Psoas muscle (tissue), 7 donors: ENCODE measurements at regions not wholly inside any gene's neighbourhood (a gene's known extent, or its start where the extent isn't known, plus 50 kb on each side); places are given as distances from the start of the nearest gene placed in this dataset.
"Not testable (repeated sequence)": the region's sequence is repeated elsewhere in the genome, so short reads cannot be mapped to it uniquely, and the experiment has no call there.

Experiments used
- ATAC-seq, 4 donors: fragments of 200-7000 bp; cut with Tn5 transposase; one replicate each; pipeline ENCODE4 v1.9.1; 2020; ENCODE audit warnings: moderate library complexity in 3 of 4, mild to moderate bottlenecking in 2 of 4
- DNase-seq, 2 donors: peaks; one replicate each; pipeline ENCODE4 v3.0.0-alpha.2; 2020
- H3K27ac ChIP-seq: fragments of 200-600 bp; one replicate; pipeline ENCODE4 v1.8.0; 2022
- H3K27me3 ChIP-seq, 3 donors: fragments of 200-600 bp in 1 of 3; one replicate each; pipeline versions ENCODE4 v1.6.1 to v1.8.0; 2013 to 2022; ENCODE audit warnings: low read length in 2 of 3, mild to moderate bottlenecking in 2 of 3, moderate library complexity in 1 of 3; ENCODE audit not compliant: insufficient read depth in 3 of 3
- H3K36me3 ChIP-seq, 2 donors: fragments of 200-600 bp in 1 of 2; one replicate each; pipeline versions ENCODE4 v1.6.1 to v1.8.0; 2013 to 2022; ENCODE audit warnings: low read depth in 1 of 2, mild to moderate bottlenecking in 1 of 2, moderate library complexity in 1 of 2; ENCODE audit not compliant: insufficient read depth in 1 of 2
- H3K4me1 ChIP-seq: fragments of 200-600 bp; one replicate; pipeline ENCODE4 v1.8.0; 2022
- H3K4me3 ChIP-seq: fragments of 200-600 bp; one replicate; pipeline ENCODE4 v1.8.0; 2022; ENCODE audit warnings: mild to moderate bottlenecking
- H3K9me3 ChIP-seq: fragments of 200-600 bp; one replicate; pipeline ENCODE4 v1.8.0; 2022
- WGBS, 3 donors: extraction: QIAGEN DNeasy Blood & Tissue Kit; methylation state at CpG; one replicate each; pipeline versions ENCODE4 v1.1.6 to v1.1.7; 2013; 5-methylcytosine and 5-hydroxymethylcytosine counted together
- intact Hi-C, 2 donors: fragments of 100-400 bp; cut with DNase I; formaldehyde crosslinking; loops; one replicate each; pipeline versions ENCODE4 v1.11.0 to v1.14.2; 2022
- TF ChIP-seq, protein P1 (sequence below): fragments of 200-600 bp; IDR thresholded peaks from one replicate; pipeline ENCODE4 v1.8.0; 2022; ENCODE audit warnings: antibody characterized with exemption
- donor health status: healthy with polysubstance abuse.
- donor health status: DM: no; HTN: no; CAD: no; lungs with moderate emphysema.
- donor health status: Bipolar disorder and iron deficiency.
- donor health status: healthy.
- donor health status: DM: yes; HTN: yes; CAD: no.
- donor health status: DM: no; HTN: no; CAD: no.
- donor health status: DM: yes; HTN: yes; CAD: no.

DNA sequence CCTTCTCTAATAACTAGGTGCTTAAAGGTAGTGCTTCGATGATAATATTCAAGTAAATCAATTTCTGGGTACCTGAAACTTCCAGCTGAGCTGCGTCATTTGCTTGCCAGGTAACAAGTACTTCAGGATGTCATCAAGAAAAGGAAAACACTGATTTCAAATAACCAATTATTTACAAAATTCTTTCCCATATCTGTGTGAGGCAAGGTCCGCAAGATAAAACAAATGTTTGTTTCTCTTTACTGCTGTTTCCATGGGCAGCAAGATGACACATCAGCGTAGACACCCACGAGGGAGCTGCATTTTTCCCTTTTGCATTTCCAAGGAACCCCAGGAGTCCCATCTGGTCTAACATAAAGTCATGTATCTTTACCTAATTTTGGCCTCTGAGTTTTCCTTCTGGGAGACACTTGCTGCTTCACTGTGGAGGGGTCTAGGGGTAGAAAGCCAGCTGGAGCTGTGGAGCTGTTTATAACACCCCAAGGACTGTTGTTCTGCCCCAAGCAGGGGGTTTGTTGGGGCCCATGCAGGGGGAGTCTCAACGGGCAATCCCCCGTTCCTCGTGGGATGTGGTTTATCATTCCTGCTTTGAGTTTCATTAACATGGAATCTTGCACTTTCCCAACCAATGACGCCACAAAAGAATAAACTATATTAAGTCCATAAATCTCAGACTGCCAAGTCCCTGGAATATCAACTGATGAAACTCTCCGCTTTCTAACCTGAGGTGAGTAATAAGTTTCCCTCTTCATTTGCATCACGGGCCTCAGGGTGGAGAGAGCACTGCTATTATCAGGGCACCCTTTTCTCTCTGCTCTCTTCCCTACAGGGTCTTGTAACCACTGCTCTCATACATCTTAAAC lies 112.8 kb upstream of the PELI2 start:
- no peaks in the 10 kb centered on the region for H3K27me3 ChIP-seq
- TF ChIP-seq, protein P1, sequence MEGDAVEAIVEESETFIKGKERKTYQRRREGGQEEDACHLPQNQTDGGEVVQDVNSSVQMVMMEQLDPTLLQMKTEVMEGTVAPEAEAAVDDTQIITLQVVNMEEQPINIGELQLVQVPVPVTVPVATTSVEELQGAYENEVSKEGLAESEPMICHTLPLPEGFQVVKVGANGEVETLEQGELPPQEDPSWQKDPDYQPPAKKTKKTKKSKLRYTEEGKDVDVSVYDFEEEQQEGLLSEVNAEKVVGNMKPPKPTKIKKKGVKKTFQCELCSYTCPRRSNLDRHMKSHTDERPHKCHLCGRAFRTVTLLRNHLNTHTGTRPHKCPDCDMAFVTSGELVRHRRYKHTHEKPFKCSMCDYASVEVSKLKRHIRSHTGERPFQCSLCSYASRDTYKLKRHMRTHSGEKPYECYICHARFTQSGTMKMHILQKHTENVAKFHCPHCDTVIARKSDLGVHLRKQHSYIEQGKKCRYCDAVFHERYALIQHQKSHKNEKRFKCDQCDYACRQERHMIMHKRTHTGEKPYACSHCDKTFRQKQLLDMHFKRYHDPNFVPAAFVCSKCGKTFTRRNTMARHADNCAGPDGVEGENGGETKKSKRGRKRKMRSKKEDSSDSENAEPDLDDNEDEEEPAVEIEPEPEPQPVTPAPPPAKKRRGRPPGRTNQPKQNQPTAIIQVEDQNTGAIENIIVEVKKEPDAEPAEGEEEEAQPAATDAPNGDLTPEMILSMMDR = no peak
- H3K36me3 ChIP-seq = no peaks in the 10 kb centered on the region
- H3K4me3 ChIP-seq = peak overlapping the region; percentile 15
- intact Hi-C loops = no loop called here
- no peak for DNase-seq
- ATAC-seq = no peak
- no peaks in the 10 kb centered on the region for H3K4me1 ChIP-seq
- 59 to 67% (median 63%) methylated on average over 11 of the region's 11 CpGs for WGBS, 3 donors
- H3K9me3 ChIP-seq = no peaks in the 10 kb centered on the region
- peak overlapping the region; percentile 41 for H3K27ac ChIP-seq

DNA sequence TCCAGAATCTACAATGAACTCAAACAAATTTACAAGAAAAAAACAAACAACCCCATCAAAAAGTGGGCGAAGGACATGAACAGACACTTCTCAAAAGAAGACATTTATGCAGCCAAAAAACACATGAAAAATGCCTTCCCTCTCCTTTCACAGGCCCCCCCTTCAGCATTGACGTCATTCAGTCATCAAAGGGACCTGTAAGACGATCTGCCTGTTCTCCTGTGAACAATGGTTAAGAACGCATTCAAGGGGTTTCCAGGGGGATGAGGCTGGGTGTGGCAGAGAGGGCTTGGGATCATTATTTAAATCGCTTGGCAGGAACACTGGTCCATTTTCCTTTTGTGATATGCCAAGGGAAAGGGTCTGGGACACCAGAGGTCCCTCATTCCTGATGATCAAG lies 110.7 kb upstream of the PELI2 start:
- H3K9me3 ChIP-seq, H3K27ac ChIP-seq, intact Hi-C loops, H3K4me1 ChIP-seq, H3K27me3 ChIP-seq, H3K4me3 ChIP-seq, DNase-seq, H3K36me3 ChIP-seq, ATAC-seq: not testable (repeated sequence)
- WGBS, 3 donors = 61 to 64% (median 62%) methylated on average over 4 to 5 of the region's 5 CpGs

DNA sequence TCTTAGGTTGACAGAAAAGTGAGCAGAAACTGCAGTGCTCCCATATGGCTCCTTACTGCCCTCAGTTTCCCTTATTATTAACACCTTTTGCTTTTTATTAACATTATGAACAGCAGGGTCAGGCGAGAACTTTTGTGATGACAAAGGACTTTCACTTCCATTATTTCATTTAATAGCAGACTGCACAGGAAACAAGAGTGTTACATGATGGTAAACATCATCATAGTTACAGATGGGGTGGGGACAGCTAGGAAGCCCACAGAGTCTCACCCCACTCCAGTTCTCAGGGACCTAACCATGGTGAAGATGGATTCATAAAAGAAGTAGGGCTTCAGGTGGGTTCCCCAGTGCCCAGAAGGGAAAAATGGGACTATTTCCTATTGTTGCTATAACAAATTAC lies 110.1 kb upstream of the PELI2 start:
- Histone ChIP-seq H3K4me3 (no peak overlapping the region), H3K36me3 (no peaks in the 10 kb centered on the region), H3K27ac (no peak overlapping the region), H3K4me1 (no peaks in the 10 kb centered on the region), H3K27me3 (no peaks in the 10 kb centered on the region), H3K9me3 (no peaks in the 10 kb centered on the region)
- ATAC-seq = no peak
- TF ChIP-seq, protein P1 = no peak
- 71 to 89% (median 77%) methylated on average over 1 of the region's 1 CpG for whole genome bisulfite sequencing, 3 donors
- intact Hi-C loops = no loop called here
- DNase-seq = no peak

DNA sequence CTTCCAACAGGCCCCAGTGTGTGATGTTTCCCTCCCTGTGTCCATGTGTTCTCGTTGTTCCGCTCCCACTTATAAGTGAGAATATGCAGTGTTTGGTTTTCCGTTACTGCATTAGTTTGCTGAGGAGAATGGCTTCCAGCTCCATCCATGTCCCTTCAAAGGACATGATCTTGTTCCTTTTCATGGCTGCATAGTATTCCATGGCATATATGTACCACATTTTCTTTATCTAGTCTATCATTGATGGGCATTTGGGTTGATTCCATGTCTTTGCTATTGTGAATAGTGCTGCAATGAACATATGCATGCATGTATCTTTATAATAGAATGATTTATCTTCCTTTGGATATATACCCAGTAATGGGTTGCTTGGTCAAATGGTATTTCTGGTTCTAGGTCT lies 109.5 kb upstream of the PELI2 start:
- H3K4me3 ChIP-seq, H3K27ac ChIP-seq, intact Hi-C loops, H3K27me3 ChIP-seq, H3K36me3 ChIP-seq, H3K9me3 ChIP-seq, H3K4me1 ChIP-seq, ATAC-seq, DNase-seq: not testable (repeated sequence)
- 75 to 98% (median 95%) methylated on average over 3 of the region's 3 CpGs for WGBS, 3 donors

DNA sequence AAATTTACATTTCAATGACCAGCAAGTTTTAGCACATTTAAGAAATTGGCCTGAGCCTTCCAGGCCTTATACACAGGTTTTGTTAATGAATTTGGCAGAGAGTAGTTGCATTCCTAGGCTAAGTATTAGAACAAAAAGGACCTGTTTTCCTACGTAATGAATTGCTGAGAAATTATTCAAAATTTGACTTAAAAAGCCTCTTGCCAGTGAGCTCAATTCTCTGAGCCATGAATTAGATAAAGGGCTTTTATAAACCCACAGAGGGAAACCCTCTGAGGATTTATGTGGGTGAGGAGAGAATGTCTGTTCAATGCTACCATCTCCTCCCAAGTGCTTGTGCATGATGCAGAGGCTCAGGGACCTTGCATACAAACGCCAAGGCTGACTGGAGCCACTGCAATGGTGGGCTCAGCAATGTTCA lies 94.5 kb upstream of the PELI2 start:
- TF ChIP-seq, protein P1 = no peak
- no peaks in the 10 kb centered on the region for H3K9me3 ChIP-seq
- ATAC-seq (no peak), DNase-seq (no peak)
- H3K4me1 ChIP-seq = peaks cover 12% of the 10 kb centered on the region
- WGBS, 3 donors = 81 to 87% (median 81%) methylated on average over 2 of the region's 2 CpGs
- intact Hi-C loops = no loop called here
- no peak overlapping the region for H3K4me3 ChIP-seq
- H3K27ac ChIP-seq = no peak overlapping the region
- peaks cover 0 to 5% (median 0%) of the 10 kb centered on the region in 3 donors for H3K27me3 ChIP-seq
- H3K36me3 ChIP-seq = no peaks in the 10 kb centered on the region
